Lung microvascular endothelial cell (primary cell): ENCODE measurements at regions not wholly inside any gene's neighbourhood (a gene's known extent, or its start where the extent isn't known, plus 50 kb on each side); places are given as distances from the start of the nearest gene placed in this dataset.

Experiments
- DNase-seq, 2 donors: peaks; one replicate each; pipeline versions ENCODE4 v3.0.0 to v3.0.0-alpha.2; 2010; ENCODE audit warnings: low read depth in 2 of 2

- no peak for DNase-seq
Observed at GRCh38 chr1:5478156-5478695, 514.0 kb downstream of the NPHP4 start.

GRCh38 chr1:5477716-5478115 lies 514.5 kb downstream of the NPHP4 start:
- no peak for DNase-seq

DNA sequence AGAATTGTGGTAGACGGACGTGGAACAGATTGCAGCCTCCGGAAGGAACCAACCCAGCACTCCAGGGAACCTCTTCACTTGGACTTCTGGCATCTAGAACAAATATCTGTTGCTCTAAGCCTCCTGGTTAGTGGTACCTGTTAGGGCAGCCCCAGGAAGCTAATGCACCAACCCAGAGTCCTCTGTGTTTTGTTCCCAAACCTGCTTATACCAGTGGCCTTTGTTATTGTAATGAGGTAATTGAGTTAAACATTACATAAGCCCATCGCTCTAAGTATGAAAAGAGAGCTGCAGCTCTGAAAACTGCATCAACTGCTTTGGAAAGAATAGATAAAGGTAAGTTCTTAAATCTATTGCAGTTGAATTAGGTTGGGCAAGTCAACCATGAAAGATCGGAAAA lies 516.7 kb downstream of the NPHP4 start:
- DNase-seq, result no peak

GRCh38 chr1:5473268-5473667 lies 519.0 kb downstream of the NPHP4 start:
- no peak for DNase-seq

DNA sequence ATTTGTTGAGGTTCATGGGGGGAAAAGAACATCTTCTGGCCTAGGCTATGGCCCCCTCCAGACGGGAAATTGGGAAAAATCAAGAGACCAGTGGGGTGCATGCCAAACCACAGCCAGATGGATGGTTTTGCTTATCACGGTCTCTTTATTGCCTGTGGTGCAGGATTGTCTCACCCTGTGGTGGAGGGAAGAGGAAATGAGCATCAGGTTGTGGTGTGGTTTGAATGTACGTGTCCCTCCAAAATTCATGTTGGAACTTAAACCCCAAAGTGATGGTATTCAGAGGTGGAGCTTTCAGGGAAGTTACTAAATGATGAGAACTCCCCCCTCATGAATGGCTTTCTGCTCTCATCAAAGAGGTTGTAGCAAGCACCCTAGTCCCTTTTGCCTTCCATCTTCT lies 525.7 kb downstream of the NPHP4 start:
- DNase-seq, result no peak

DNA sequence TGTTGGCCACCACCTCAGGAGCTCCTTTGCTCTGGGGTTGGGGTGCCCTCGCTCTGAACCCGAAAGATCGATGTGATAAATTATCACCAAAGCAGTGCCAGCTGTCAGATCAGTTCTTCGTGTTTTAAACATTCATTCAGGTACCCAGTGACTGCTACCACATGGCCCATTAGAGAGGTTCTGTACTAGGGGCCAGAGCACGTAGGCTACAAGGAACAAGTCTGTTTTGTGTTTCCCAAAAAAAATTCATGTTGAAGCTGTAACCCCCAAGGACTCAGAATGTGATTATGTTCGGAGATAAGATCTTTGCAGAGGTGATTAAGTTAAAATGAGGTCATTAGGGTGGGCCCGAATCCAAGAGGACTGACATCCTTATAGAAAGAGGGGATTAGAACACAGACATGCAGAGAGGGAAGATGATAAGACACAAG lies 526.9 kb downstream of the NPHP4 start:
- no peak for DNase-seq

GRCh38 chr1:5464366-5464765 lies 527.9 kb downstream of the NPHP4 start:
- DNase-seq, result no peak

DNA sequence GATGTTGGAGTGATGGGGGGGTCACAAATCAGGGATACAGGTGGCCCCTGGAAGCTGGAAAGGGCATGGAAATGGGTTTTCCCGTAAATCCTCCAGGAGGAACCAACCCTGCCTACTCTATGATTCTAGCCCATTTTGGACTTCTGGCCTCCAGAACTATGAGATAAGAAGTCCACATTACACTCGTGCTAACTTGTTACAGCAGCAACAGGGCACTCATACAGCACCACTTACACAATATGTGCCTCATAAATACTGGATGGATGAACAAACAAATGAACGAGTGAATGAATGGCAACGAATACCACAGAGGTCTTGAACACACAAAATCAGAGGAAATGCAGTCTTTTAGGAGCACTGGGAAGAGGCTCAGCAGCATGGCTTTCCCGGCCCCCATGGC lies 531.3 kb downstream of the NPHP4 start:
- DNase-seq, result no peak

DNA sequence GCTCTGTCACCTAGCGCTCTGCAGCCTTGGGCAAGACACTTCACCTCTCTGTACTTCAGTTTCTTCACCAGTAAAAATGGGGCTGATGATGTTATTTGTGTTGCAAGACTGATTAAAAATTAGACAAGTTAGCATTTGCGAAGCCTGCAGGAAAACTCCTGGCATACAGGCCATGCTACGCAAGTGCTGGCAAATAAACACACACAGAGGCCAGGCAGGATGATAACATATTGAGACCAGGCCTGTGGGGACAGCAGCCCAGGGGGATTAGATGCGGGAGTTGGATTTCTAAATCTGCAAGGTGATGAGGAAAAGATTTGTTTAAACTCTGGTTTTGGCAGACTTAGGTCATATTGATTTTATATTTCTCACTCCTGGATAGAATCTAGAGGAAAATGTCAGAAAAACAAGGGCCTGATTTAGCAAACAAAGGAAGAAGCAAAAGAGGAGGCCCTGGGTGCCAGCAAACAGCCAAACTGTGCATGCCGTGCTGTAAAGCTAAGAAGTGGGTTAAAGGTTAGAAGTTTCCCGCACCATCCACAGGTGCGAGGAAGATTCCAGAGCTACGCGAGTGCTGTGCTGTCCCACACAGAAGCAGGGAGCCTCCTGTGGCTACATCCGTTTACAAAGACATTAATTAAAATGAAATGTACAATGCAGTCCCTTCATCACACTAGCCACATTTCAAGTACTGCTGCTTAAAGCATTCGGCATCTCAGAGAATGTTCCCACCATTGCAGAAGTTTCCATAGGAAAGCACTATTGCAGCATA lies 532.2 kb downstream of the NPHP4 start:
- DNase-seq, result no peak

- no peak for DNase-seq
Observed at GRCh38 chr1:5458248-5458647, 534.0 kb downstream of the NPHP4 start.

- DNase-seq, result no peak
Observed at GRCh38 chr1:5456090-5456811, 536.0 kb downstream of the NPHP4 start.

DNA sequence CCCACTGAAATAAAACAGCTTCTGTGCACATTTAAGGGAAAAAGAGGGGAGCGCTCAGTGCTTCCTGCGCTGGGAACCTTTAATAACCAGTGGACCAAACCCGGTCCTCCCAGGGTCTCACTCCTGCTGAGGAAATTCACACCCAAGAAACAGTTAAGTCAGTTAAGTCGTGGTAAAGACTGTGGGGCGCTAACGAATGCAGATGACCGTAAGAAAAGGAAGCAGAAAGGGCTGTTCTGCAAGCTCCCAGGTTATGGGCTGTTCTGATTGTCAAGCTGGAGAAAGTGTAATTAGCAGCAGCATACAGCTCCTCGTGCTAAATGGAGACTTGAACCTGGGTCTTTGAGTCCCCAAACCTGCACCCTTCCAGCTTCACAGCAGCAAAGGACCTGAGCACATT lies 536.6 kb downstream of the NPHP4 start:
- no peak for DNase-seq

DNA sequence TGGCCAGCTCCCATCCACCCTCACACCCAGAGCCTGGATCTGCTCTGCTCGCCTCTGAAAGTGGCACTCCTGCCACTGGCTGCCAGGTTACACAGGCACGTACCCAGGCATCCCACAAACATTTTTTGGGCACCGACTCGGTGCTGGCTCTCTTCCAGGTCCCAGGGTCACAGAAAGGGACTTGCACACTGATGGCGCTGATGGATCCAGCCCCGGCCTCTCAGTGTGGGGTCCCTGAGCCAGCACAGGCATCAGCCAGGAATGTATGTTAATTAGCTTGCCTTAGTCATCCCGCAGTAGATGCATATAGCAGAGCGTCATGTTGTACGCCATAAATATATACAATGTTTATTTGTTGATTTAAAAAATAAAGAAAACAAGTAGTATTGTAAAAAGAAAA lies 537.2 kb downstream of the NPHP4 start:
- DNase-seq, result no peak

DNA sequence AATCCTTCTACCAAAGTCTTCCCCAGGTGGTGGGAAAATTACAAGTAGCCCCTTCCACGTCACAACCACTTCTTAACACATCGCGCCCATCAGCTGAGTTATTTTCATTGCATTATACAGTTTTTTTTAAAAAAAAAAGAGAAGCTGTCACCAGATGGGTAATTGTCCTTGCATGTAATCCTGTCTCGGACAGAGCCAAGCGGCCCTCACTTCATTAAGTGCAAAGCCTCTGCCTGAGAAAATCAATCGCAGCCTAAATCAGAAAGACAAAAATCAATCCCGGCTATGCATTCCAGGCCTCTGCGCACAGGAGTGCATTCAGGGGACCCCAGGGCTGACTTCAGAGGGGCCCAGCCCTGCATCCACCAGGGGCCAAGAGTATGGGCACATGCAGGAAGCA lies 538.9 kb downstream of the NPHP4 start:
- DNase-seq, result no peak

- no peak for DNase-seq
Observed at GRCh38 chr1:5451671-5452070, 540.6 kb downstream of the NPHP4 start.

GRCh38 chr1:5448486-5448885 lies 543.7 kb downstream of the NPHP4 start:
- no peak for DNase-seq

GRCh38 chr1:5447503-5447960 lies 544.7 kb downstream of the NPHP4 start:
- no peak for DNase-seq

- no peak for DNase-seq
Observed at GRCh38 chr1:5444396-5444795, 547.8 kb downstream of the NPHP4 start.

DNA sequence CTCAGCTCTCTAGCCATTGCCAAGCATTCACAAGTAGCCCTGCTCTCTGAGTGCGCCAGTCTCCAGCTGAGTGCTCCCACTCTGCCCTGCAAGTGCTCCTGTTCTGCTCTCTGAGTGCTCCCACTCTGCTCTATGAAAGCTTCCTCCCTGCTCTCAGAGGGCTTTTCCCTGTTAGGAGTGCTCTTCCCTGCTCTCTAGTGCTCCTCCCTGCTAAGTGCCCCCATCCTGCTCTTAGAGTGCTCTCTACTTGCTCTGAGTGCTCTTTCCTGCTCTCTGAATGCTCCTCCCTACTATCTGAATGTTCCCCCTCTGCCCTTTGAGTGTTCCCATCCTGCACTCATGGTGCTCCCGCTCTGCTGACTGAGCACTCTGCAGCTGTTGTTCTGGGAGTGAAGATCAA lies 555.4 kb downstream of the NPHP4 start:
- no peak for DNase-seq

- DNase-seq, result no peak
Observed at GRCh38 chr1:5435414-5435813, 556.8 kb downstream of the NPHP4 start.

DNA sequence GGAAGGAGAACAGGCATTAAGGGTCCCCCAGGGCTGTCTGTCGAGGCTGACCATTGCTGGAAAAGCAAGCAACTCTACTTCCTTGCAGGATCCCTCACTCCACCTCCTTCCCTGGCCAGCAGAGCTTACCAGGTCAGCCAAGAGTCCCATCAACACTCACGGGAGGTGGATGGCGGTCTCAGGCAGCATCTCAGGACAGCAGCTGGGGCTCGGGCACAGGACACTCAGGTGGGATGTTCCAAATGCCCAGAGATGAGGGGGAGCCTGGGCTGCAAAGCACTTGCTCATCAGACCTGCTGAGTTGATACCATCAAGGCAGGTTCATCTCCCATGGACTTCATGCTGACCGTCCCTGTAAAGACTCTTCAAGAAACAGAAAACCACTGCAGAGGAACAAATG lies 559.8 kb downstream of the NPHP4 start:
- no peak for DNase-seq

GRCh38 chr1:5430911-5431697 lies 561.1 kb downstream of the NPHP4 start:
- DNase-seq, result no peak
